ENCODE measurements at regions not wholly inside any gene's neighbourhood (a gene's known extent, or its start where the extent isn't known, plus 50 kb on each side); places are given as distances from the start of the nearest gene placed in this dataset.
A peak's percentile ranks its signal among the peaks of the same experiment; 100 is the strongest.

DNA sequence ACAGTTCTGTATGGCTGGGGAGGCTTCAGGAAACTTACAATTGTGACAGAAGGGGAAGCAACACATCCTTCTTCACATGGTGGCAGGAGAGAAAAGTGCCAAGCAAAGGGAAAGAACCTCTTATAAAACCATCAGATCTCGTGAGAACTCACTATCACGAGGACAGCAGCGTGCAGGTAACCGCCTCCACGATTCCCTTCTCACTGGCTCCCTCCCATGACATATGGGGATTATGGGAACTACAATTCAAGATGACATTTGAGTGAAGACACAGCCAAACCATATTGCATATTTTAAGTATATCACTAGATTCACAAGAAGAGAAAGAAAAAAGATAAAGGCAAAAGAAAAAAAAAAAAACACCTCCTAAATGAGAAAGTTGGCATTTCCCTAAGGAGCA lies 431.9 kb upstream of the RGS17 start:
- no peak overlapping the region for H3K27ac ChIP-seq
- in situ Hi-C loops (cut with HindIII; ENCODE audit: low pct_ligation_motif_present, low sequenced_read_pairs) = no loop called here
- H3K4me3 ChIP-seq (ENCODE audit: low read depth, low read length) = no peak overlapping the region
- H3K27me3 ChIP-seq (replicated peaks) = no peaks in the 10 kb centered on the region
- H3K36me3 ChIP-seq (replicated peaks) = no peaks in the 10 kb centered on the region
- TF ChIP-seq CTCF (IDR thresholded peaks at IDR 0.05; ENCODE audit: low read depth, low read length, missing control alignments) = no peak
- DNase-seq = no peak

DNA sequence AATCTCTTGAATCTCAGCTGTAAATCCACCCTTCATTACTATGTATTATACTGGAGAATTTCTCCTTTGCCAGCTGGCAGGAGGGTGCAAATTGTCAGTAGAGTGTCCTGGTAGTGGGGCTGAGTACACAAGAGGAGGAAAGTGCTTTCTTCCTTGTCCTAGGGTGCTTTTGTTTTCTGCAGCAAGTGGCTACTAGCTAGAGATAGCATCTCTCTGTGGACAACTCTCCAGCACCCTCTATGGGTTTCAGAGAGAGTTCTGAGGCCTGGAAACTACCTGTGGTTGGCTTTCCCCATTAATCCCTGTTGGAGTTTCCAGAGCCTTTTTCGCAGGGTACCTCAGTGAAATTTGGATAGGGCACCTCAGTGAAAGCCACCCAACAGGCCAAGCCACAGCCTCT lies 422.5 kb upstream of the RGS17 start:
- Histone ChIP-seq H3K36me3 (replicated peaks) (no peaks in the 10 kb centered on the region), H3K4me3 (ENCODE audit: low read depth, low read length) (no peak overlapping the region), H3K27ac (no peak overlapping the region), H3K27me3 (replicated peaks) (no peaks in the 10 kb centered on the region)
- peak; percentile 70 for TF ChIP-seq CTCF (IDR thresholded peaks at IDR 0.05; ENCODE audit: low read depth, low read length, missing control alignments)
- peak; percentile 12 for DNase-seq
- in situ Hi-C loops (cut with HindIII; ENCODE audit: low pct_ligation_motif_present, low sequenced_read_pairs) = no loop called here

GRCh38 chr6:153539602-153540001 lies 408.5 kb upstream of the RGS17 start:
- Histone ChIP-seq H3K27ac (no peak overlapping the region), H3K4me3 (ENCODE audit: low read depth, low read length) (no peak overlapping the region), H3K36me3 (replicated peaks) (no peaks in the 10 kb centered on the region), H3K27me3 (replicated peaks) (no peaks in the 10 kb centered on the region)
- no peak for DNase-seq
- in situ Hi-C loops (cut with HindIII; ENCODE audit: low pct_ligation_motif_present, low sequenced_read_pairs) = no loop called here
- TF ChIP-seq CTCF (IDR thresholded peaks at IDR 0.05; ENCODE audit: low read depth, low read length, missing control alignments) = no peak

DNA sequence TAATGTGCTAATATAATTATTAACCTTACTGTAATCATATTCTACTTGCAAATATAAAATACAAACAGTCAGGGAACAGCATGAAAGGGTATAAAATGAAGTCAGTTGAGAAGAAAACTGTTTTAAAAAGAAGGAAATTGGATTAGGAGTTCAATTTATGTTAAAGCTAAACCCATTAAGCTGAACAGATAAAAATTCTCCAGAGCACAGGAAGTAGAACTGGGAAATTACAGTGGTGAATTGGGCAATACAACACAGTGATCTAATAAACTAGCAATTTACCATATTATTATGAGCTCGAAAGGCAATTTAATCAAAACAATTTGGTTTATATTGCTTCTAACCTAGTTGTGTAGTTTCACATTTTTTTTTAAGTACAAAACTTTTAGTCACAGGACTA lies 407.4 kb upstream of the RGS17 start:
- no peaks in the 10 kb centered on the region for H3K27me3 ChIP-seq (replicated peaks)
- no peaks in the 10 kb centered on the region for H3K36me3 ChIP-seq (replicated peaks)
- no peak for DNase-seq
- TF ChIP-seq CTCF (IDR thresholded peaks at IDR 0.05; ENCODE audit: low read depth, low read length, missing control alignments) = no peak
- H3K4me3 ChIP-seq (ENCODE audit: low read depth, low read length) = no peak overlapping the region
- in situ Hi-C loops (cut with HindIII; ENCODE audit: low pct_ligation_motif_present, low sequenced_read_pairs) = no loop called here
- no peak overlapping the region for H3K27ac ChIP-seq

GRCh38 chr6:153537422-153537821 lies 406.3 kb upstream of the RGS17 start:
- Histone ChIP-seq H3K4me3 (ENCODE audit: low read depth, low read length) (no peak overlapping the region), H3K36me3 (replicated peaks) (no peaks in the 10 kb centered on the region), H3K27me3 (replicated peaks) (no peaks in the 10 kb centered on the region), H3K27ac (no peak overlapping the region)
- DNase-seq = no peak
- TF ChIP-seq CTCF (IDR thresholded peaks at IDR 0.05; ENCODE audit: low read depth, low read length, missing control alignments) = no peak
- in situ Hi-C loops (cut with HindIII; ENCODE audit: low pct_ligation_motif_present, low sequenced_read_pairs) = no loop called here

GRCh38 chr6:153526479-153526878 lies 395.4 kb upstream of the RGS17 start:
- in situ Hi-C loops (cut with HindIII; ENCODE audit: low pct_ligation_motif_present, low sequenced_read_pairs) = no loop called here
- no peak for DNase-seq
- Histone ChIP-seq H3K27me3 (replicated peaks) (no peaks in the 10 kb centered on the region), H3K27ac (no peak overlapping the region), H3K4me3 (ENCODE audit: low read depth, low read length) (no peak overlapping the region), H3K36me3 (replicated peaks) (no peaks in the 10 kb centered on the region)
- TF ChIP-seq CTCF (IDR thresholded peaks at IDR 0.05; ENCODE audit: low read depth, low read length, missing control alignments) = no peak
